GM19395 (cell line): ENCODE measurements at regions not wholly inside any gene's neighbourhood (a gene's known extent, or its start where the extent isn't known, plus 50 kb on each side); places are given as distances from the start of the nearest gene placed in this dataset.
"Not testable (repeated sequence)": the region's sequence is repeated elsewhere in the genome, so short reads cannot be mapped to it uniquely, and the experiment has no call there.

Source experiments
- ATAC-seq: cut with Tn5 transposase; IDR thresholded peaks from one replicate; pipeline ENCODE4 v1.9.1; 2021; ENCODE audit warnings: mild to moderate bottlenecking, moderate library complexity; ENCODE audit not compliant: unreplicated experiment

GRCh38 chr11:12585861-12586260 is 88.4 kb upstream of the TEAD1 start:
- ATAC-seq, result no peak

GRCh38 chr11:12587333-12587991 is 86.8 kb upstream of the TEAD1 start:
- ATAC-seq, result no peak

- ATAC-seq, result no peak
Observed at GRCh38 chr11:12591706-12592105, 82.5 kb upstream of the TEAD1 start.

DNA sequence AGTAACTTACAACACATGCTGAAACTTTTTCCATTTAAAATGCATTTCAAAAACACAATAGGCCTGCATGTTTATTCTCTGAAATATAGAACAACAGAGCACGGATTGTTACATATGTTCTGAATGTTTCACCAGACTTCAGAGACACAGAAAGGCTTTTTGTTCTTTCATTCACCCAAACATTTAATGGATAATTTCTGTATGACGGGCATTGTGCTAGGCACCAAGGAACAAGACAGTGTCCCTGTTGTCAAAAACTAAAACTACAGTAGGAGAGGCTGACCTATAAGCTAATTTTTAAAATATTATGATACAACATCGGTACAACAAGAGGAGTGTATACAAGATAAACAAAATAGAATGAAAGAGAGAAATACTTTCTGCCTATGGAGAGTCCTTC is 81.9 kb upstream of the TEAD1 start:
- ATAC-seq, result no peak

GRCh38 chr11:12595089-12595847 is 79.0 kb upstream of the TEAD1 start:
- not testable (repeated sequence) for ATAC-seq

GRCh38 chr11:12598330-12599256 is 75.6 kb upstream of the TEAD1 start:
- no peak for ATAC-seq

DNA sequence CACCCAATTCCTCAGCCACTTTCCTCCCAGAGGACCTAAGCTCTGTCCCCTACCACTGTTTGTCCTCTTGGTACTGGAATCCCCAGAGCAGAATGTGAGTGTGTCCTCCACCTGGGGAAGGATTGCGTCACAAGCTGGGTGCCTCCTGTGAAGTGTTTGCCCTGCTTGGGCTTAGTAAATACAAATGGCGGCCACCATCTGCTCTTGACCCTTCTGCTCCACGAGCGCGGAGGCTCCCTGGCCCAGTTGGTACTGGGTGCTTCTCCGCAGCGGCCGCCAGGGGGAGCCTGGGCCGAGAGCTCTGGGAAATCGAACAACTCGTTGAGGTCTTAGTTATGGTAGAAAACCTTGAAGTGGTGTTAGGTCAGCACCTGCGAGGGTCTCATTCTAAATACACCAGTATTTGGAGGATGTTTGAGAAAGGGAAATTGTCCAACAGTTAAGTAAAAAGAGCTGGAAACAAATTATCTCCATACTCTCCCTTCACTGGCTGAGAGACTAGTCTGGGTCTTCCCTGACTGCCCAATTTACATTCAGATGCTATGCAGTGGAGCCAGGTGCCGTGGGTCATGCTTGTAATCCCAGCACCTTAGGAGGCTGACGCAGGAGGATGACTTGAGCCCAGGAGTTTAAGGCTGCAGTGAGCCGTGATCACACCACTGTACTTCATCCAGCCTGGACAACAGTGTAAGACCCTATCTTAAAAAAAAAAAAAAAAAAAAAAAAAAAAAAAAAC is 74.6 kb upstream of the TEAD1 start:
- ATAC-seq, result peak; percentile 87

DNA sequence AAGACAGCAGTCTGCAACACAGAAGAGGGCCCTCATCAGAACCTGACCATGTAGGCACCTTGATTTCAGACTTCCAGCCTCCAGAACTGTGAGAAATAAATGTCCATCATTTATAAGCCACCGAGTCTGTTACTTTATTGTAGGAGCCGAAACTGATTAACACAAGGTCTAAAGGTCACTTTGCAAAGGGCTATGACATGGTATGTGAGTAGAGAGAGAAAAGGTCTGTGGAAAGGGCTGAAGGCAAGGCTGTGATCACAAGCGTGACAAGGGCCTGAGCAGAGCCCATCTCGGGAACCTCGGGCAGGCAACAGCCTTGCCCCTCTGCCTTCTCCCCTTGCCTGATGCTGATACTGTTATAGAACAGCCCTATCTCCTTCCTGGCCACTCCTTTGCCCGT is 73.4 kb upstream of the TEAD1 start:
- ATAC-seq, result no peak

DNA sequence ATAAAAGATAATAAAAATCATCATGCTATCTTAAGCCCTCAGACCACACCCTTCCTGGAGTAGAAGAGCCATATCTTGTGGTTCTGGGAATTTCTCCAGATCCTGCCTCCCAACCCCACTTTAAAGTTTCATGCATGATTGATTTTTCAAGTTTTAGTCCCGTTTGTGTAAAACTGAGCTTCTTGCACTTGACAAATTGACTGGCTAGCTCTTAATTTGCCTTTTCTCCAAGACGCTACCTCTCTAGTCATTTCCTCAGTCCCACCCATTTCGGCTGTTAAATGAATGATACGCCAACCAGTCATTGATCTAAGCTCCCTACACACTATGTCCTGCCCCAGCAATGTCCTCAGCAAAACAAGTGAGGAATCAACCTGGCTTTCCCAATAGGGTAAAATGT is 71.8 kb upstream of the TEAD1 start:
- ATAC-seq, result no peak

DNA sequence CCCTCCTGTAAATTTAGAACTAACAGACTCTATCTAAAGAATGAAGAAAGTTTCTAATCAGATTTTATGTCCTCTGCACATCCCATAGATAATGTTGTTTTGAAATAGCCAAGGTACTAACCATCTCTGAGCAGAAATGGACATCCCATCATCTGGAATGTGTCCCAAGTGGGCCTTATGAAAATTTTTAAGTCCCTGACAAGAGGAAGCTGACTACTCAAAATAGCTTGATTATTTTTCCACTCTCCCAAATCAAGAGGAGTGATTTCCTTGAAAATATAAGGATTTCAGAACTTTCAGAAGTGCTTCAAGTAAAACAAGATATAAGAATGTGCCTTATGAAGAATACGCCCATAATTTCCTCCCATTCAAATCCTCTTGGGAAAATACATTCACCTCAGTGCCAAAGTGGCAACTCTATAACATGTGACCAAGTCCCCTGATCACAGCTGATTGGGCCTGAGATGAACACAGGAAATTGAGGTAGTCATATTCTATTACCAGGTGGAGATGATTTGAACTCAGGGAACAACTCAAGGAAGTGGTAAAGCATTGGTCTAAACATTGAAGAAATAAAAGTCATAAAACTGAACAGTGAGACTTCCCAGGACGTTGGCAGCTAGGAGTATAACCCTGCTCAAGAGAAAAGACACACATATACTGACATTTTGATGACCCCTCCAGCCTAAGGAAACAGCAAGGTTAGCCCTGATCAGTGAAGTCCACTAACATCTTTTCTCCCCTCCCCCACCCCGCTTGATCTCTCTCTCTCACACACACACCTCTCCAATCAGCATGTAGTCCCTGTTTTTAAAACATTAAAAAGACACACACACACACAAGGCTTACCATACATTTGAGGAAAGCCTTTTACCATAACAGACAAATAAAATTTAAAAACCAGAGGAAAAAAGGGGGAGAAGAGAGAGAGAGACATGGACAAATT is 70.8 kb upstream of the TEAD1 start:
- ATAC-seq, result no peak

- no peak for ATAC-seq
Observed at GRCh38 chr11:12604557-12605153, 69.6 kb upstream of the TEAD1 start.

DNA sequence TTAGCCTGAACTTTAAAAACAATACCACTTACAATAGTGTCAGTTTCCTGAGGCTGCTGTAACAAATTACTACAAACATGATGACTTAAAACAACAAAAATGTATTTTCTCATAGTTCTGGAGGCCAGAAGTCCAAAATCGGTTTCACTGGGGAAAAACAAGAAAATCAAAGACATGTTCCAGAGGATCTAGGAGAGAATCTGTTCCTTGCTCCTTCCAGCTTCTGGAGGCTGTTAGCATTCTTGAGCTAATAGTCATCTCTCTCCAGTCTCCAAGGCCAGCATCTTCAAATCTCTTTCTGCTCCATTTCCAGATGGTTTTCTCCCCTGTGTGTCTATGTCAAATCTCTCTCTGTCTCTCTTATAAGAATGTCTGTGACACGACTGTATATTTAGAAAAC is 67.6 kb upstream of the TEAD1 start:
- no peak for ATAC-seq

DNA sequence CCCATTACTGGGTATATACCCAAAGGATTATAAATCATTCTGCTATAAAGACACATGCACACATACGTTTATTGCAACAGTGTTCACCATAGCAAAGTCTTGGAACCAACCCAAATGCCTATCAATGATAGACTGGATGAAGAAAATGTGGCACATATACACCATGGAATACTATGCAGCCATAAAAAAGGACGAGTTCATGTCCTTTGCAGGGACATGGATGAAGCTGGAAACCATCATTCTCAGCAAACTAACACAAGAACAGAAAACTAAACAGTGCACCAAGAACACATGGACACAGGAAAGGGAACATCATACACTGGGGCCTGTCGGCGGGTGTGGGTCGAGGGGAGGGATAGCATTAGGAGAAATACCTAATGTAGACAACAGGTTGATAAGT is 65.5 kb upstream of the TEAD1 start:
- not testable (repeated sequence) for ATAC-seq

- no peak for ATAC-seq
Observed at GRCh38 chr11:12611352-12611751, 62.9 kb upstream of the TEAD1 start.

- ATAC-seq, result no peak
Observed at GRCh38 chr11:12617632-12618031, 56.6 kb upstream of the TEAD1 start.

DNA sequence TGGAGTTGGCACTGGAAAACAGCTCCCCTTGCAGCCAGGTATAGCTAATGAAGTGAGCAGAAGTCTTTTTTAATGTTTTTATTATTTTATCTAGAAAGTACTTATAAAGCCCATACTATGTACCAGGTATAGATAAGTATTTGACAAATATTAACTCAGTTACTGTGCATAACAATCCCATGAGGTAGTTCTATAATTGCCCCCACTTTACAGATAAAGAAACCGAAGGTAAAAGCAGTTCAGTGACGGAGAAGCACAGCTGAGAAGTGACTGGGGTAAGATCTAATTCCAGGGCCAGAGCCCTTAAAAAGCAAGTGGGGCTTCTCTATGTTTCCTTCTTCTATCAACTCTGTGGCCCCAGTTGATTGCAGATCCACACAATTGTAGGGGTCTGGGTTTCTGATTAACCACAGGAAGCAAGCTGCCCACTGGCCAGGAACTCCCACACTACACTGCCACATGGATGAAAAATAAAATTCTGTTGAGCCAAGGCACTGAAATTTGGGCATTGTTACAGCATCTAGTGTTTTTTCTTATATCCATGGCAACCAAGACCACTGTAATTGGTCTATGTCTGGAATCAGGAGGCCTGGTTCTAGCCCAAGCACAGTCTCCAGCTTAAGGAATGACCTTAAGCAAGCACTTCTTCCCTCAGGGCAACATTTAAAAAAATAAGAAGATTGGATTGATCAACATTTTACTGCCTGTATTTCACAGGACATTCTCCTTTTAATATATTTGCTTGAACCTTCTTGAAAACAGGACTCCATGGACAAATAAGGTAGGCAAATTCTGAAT is 55.3 kb upstream of the TEAD1 start:
- no peak for ATAC-seq

GRCh38 chr11:12623869-12624268 is 50.4 kb upstream of the TEAD1 start:
- ATAC-seq, result no peak
